ENCODE measurements at regions not wholly inside any gene's neighbourhood (a gene's known extent, or its start where the extent isn't known, plus 50 kb on each side); places are given as distances from the start of the nearest gene placed in this dataset.

- DNase-seq (ENCODE audit: low read depth in 1 of 2, low spot score in 2 of 2) = no peak
- Histone ChIP-seq H3K36me3 (ENCODE audit: control insufficient read depth in 2 of 4, insufficient read depth in 4 of 4, low read length in 3 of 4) (no peaks in the 10 kb centered on the region), H2BK20ac (ENCODE audit: low read length) (no peak overlapping the region), H3K56ac (replicated peaks; ENCODE audit: insufficient read length, low read depth, low read length) (no peak overlapping the region), H3K4me1 (replicated peaks in 1 of 4; ENCODE audit: control insufficient read depth in 3 of 4, insufficient read depth in 4 of 4, low read length in 3 of 4) (peaks cover 0 to 9% (median 3%) of the 10 kb centered on the region in 4 experiments; a peak in 4 of 7 replicates), H3K4ac (replicated peaks; ENCODE audit: insufficient read length, low read depth, low read length) (no peak overlapping the region), H2BK120ac (replicated peaks; ENCODE audit: low read depth, low read length) (no peak overlapping the region), H3K27ac (ENCODE audit: low read depth, low read length) (no peak overlapping the region), H2AK5ac (ENCODE audit: low read depth, low read length) (no peak overlapping the region), H4K91ac (replicated peaks; ENCODE audit: insufficient read length, low read length) (no peak overlapping the region), H3K18ac (ENCODE audit: extremely low read depth, low read length) (no peak overlapping the region), H4K20me1 (replicated peaks in 1 of 2; ENCODE audit: control insufficient read depth in 1 of 2, insufficient read depth in 2 of 2, low read length in 2 of 2) (no peaks in the 10 kb centered on the region), H3K23me2 (ENCODE audit: low read depth, low read length) (no peaks in the 10 kb centered on the region), H3K9me3 (ENCODE audit: insufficient read depth in 2 of 2, low read depth in 1 of 2, low read length in 1 of 2) (no peaks in the 10 kb centered on the region), H3K23ac (ENCODE audit: insufficient read length) (no peak overlapping the region), H3K4me3 (ENCODE audit: extremely low read depth in 1 of 4, insufficient read depth in 2 of 4, low read depth in 3 of 4, low read length in 4 of 4) (no peak overlapping the region), H2BK5ac (ENCODE audit: low read depth, low read length) (no peak overlapping the region), H2BK15ac (ENCODE audit: low read length) (no peak overlapping the region), H3K14ac (ENCODE audit: insufficient read length) (no peak overlapping the region), H2AFZ (ENCODE audit: low read length) (no peak overlapping the region), H3K9ac (replicated peaks in 1 of 4; ENCODE audit: extremely low read depth in 1 of 4, low read depth in 3 of 4, low read length in 3 of 4) (no peak overlapping the region), H3K79me2 (ENCODE audit: control insufficient read depth in 1 of 2, insufficient read depth in 2 of 2, low read length in 2 of 2) (no peaks in the 10 kb centered on the region), H4K8ac (ENCODE audit: extremely low read depth, insufficient read depth, low read length) (no peak overlapping the region), H3K27me3 (replicated peaks in 1 of 4; ENCODE audit: control insufficient read depth in 3 of 4, extremely low read depth in 1 of 4, insufficient read depth in 3 of 4, low read length in 3 of 4) (no peaks in the 10 kb centered on the region), H3K4me2 (ENCODE audit: insufficient read depth in 1 of 2, low read depth in 2 of 2, low read length in 2 of 2) (no peak overlapping the region), H2BK12ac (ENCODE audit: low read depth, low read length) (no peak overlapping the region), H3K79me1 (ENCODE audit: low read depth, low read length) (no peaks in the 10 kb centered on the region), H4K5ac (ENCODE audit: insufficient read length, low read depth, low read length) (no peak overlapping the region)
- FAIRE-seq = no peak
- ChIA-PET POLR2A (ENCODE audit: partially characterized antibody) (no interaction called here), CTCF (ENCODE audit: partially characterized antibody) (no interaction called here)
- TF ChIP-seq CEBPB (IDR thresholded peaks at IDR 0.05; ENCODE audit: low read depth, low read length) = no peak
- no peak for TF ChIP-seq EP300 (IDR thresholded peaks at IDR 0.05; ENCODE audit: borderline replicate concordance in 1 of 2, low read depth in 2 of 2, low read length in 2 of 2)
- no peak for TF ChIP-seq BRCA1 (IDR thresholded peaks at IDR 0.05; ENCODE audit: low read depth, low read length)
- TF ChIP-seq E2F6 (IDR thresholded peaks at IDR 0.05) = no peak
- no peak for TF ChIP-seq TAF7 (optimal IDR thresholded peaks at IDR 0.05; ENCODE audit: borderline replicate concordance, low read depth, low read length)
These were observed 259.2 kb downstream of the SLCO4C1 start for GRCh38 chr5:102036927-102037326.

Data from H1 (cell line).